Lower leg skin (tissue), 4 donors: ENCODE measurements at regions not wholly inside any gene's neighbourhood (a gene's known extent, or its start where the extent isn't known, plus 50 kb on each side); places are given as distances from the start of the nearest gene placed in this dataset.

ENCODE experiments used
- DNase-seq, 2 donors: peaks; one replicate each; pipeline ENCODE4 v3.0.0-alpha.2; 2019; ENCODE audit warnings: low spot score in 2 of 2
- H3K4me3 ChIP-seq: fragments of 200-600 bp; sonication (generic); 2 replicates; pipeline ENCODE4 v1.5.1; 2017; ENCODE audit warnings: mild to moderate bottlenecking, low read depth; ENCODE audit not compliant: poor library complexity, severe bottlenecking
- POLR2A ChIP-seq, 2 donors: fragments of 450-650 bp; IDR thresholded peaks; one replicate each; pipeline ENCODE4 v1.6.1; 2016 to 2017; ENCODE audit warnings: antibody characterized with exemption in 2 of 2, mild to moderate bottlenecking in 1 of 2, moderate library complexity in 1 of 2
- WGBS, 2 donors: methylation state at CpG; one replicate each; pipeline ENCODE4 v1.1.5; 2018; 5-methylcytosine and 5-hydroxymethylcytosine counted together
- intact Hi-C: fragments of 100-400 bp; cut with DNase I; formaldehyde crosslinking; loops from one replicate; pipeline ENCODE4 v1.15.0; 2023; ENCODE audit warnings: low total_unique reads
- TF ChIP-seq, protein P1 (sequence below), 3 donors: fragments of 450-650 bp; IDR thresholded peaks; one replicate each; pipeline ENCODE4 v1.5.1; 2016; ENCODE audit warnings: antibody characterized with exemption in 3 of 3, mild to moderate bottlenecking in 3 of 3, moderate library complexity in 2 of 3

GRCh38 chr2:107627164-107627563, 199.5 kb upstream of the RGPD4 start:
- no peak for DNase-seq
- H3K4me3 ChIP-seq, result no peak overlapping the region
- TF ChIP-seq POLR2A (IDR thresholded peaks at IDR 0.05), result no peak
- TF ChIP-seq, protein P1, sequence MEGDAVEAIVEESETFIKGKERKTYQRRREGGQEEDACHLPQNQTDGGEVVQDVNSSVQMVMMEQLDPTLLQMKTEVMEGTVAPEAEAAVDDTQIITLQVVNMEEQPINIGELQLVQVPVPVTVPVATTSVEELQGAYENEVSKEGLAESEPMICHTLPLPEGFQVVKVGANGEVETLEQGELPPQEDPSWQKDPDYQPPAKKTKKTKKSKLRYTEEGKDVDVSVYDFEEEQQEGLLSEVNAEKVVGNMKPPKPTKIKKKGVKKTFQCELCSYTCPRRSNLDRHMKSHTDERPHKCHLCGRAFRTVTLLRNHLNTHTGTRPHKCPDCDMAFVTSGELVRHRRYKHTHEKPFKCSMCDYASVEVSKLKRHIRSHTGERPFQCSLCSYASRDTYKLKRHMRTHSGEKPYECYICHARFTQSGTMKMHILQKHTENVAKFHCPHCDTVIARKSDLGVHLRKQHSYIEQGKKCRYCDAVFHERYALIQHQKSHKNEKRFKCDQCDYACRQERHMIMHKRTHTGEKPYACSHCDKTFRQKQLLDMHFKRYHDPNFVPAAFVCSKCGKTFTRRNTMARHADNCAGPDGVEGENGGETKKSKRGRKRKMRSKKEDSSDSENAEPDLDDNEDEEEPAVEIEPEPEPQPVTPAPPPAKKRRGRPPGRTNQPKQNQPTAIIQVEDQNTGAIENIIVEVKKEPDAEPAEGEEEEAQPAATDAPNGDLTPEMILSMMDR (IDR thresholded peaks at IDR 0.05), result no peak
- 50 to 88% methylated on average over 1 of the region's 1 CpG for WGBS, 2 donors
- intact Hi-C loops, result loop anchor here (5.0 kb wide), 1 partner anchor 990 kb away; no protein-coding TSS in a partner anchor

DNA sequence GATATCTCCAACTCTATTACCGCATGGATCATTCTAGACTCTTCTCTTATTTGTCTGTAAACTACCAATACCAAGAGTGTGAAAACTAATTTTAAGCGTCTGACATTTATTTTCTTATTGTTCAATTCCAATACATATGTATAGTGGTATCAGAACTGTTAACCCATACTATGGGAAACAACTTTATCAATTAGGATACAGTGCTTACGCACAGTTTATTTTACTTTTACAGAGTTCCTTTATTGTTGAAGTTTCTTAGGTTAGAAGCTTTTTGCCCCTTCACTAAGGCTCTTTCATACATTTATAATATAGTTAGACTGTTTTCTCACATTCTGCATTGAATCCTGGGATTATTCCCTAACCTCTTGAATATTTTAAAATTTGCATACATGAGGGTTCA, 198.8 kb upstream of the RGPD4 start:
- WGBS, 2 donors, result 89 to 90% methylated on average over 3 of the region's 3 CpGs
- TF ChIP-seq, protein P1 (IDR thresholded peaks at IDR 0.05), result no peak
- intact Hi-C loops, result loop anchor here (5.0 kb wide), 1 partner anchor 991 kb away; no protein-coding TSS in a partner anchor
- no peak overlapping the region for H3K4me3 ChIP-seq
- DNase-seq, result no peak

DNA sequence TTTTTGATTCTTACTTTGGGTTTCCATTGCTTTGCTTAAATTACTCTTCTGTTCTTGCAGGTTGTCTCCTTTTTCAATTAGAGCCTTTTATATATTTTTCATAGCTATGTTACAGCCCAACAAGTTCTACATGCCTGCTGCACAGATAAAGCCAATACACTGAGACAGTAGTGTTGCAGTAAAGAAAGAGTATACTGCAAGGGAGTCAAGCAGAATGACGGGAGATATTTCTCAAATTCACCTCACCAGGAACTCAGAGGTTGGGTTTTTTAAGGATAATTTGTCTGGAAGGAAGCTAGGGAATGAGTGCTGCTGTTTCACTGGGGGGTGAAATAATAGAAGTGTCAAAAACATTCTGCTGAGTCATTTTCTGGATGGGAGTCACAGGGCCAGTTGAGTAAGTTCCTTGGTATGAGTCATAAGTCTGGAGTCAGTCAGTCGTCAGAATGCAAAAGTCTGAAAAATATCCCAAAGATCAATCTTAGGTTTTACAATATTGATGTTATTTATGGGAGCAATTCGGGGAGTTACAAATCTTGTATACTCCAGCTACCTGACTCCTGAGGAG, 193.0 kb upstream of the RGPD4 start:
- H3K4me3 ChIP-seq, result no peak overlapping the region
- no peak for DNase-seq
- 73 to 76% methylated on average over 3 of the region's 3 CpGs for WGBS, 2 donors
- TF ChIP-seq, protein P1 (IDR thresholded peaks at IDR 0.05), result no peak
- TF ChIP-seq POLR2A (IDR thresholded peaks at IDR 0.05), result no peak
- intact Hi-C loops, result no loop called here

DNA sequence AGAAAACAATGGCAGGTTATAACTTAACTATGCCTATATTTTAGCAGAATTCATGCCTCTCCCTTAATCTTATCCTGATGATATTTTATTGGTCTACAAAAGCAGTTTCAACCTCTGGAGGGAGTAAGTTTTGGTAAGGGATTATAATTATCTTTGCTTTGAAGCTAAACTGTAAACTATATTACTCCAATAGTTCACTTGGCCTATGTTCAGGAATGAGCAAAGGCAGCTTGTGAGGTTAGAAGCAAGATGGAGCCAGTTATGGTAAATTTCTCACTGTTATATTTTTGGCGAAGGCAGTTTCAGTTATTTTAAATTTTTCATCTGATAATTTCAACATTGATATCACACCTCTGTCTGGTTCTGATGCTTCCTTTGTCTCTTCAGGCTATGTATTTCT, 192.5 kb upstream of the RGPD4 start:
- WGBS, 2 donors, result 88 to 100% methylated on average over 1 of the region's 1 CpG
- no peak overlapping the region for H3K4me3 ChIP-seq
- intact Hi-C loops, result no loop called here
- DNase-seq, result no peak
- TF ChIP-seq, protein P1 (IDR thresholded peaks at IDR 0.05), result no peak
- no peak for TF ChIP-seq POLR2A (IDR thresholded peaks at IDR 0.05)

- no peak for DNase-seq
- intact Hi-C loops, result no loop called here
- 57 to 61% methylated on average over 3 of the region's 3 CpGs for WGBS, 2 donors
- no peak for TF ChIP-seq POLR2A (IDR thresholded peaks at IDR 0.05)
- TF ChIP-seq, protein P1 (IDR thresholded peaks at IDR 0.05), result no peak
- no peak overlapping the region for H3K4me3 ChIP-seq
Observed at GRCh38 chr2:107635883-107636282, 190.8 kb upstream of the RGPD4 start.

GRCh38 chr2:107645586-107645985, 181.1 kb upstream of the RGPD4 start:
- H3K4me3 ChIP-seq, result no peak overlapping the region
- no peak for TF ChIP-seq POLR2A (IDR thresholded peaks at IDR 0.05)
- TF ChIP-seq, protein P1 (IDR thresholded peaks at IDR 0.05), result no peak
- intact Hi-C loops, result no loop called here
- DNase-seq, result no peak
